Ascending aorta (tissue), 2 donors: ENCODE measurements at regions not wholly inside any gene's neighbourhood (a gene's known extent, or its start where the extent isn't known, plus 50 kb on each side); places are given as distances from the start of the nearest gene placed in this dataset.

Experiments used
- DNase-seq, 2 donors: peaks; one replicate each; pipeline ENCODE4 v3.0.0-alpha.2; 2019; ENCODE audit warnings: low spot score in 2 of 2
- H3K27ac ChIP-seq, 2 donors: fragments of 200-600 bp; sonication (generic); one replicate each; pipeline ENCODE4 v1.5.1; 2016 to 2017; ENCODE audit warnings: mild to moderate bottlenecking in 1 of 2
- H3K27me3 ChIP-seq: fragments of 200-600 bp; sonication (generic); one replicate; pipeline ENCODE4 v1.5.1; 2017
- H3K36me3 ChIP-seq, 2 donors: fragments of 200-600 bp; sonication (generic); one replicate each; pipeline ENCODE4 v1.5.1; 2016
- H3K4me1 ChIP-seq, 2 donors: fragments of 200-600 bp; sonication (generic); one replicate each; pipeline ENCODE4 v1.5.1; 2016 to 2017; ENCODE audit warnings: mild to moderate bottlenecking in 1 of 2
- H3K4me3 ChIP-seq, 2 donors: fragments of 200-600 bp; sonication (generic); one replicate each; pipeline ENCODE4 v1.5.1; 2016 to 2017; ENCODE audit warnings: mild to moderate bottlenecking in 1 of 2
- H3K9me3 ChIP-seq, 2 donors: fragments of 200-600 bp; sonication (generic); one replicate each; pipeline ENCODE4 v1.5.1; 2016
- CTCF ChIP-seq, 3 experiments: fragments of 200-600 bp in 2 of 3; fragments of 450-650 bp in 1 of 3; sonication (generic) in 2 of 3; IDR thresholded peaks; one replicate each; pipeline ENCODE4 v1.5.1; 2016 to 2019; ENCODE audit warnings: antibody characterized with exemption in 3 of 3, mild to moderate bottlenecking in 1 of 3, moderate library complexity in 1 of 3
- intact Hi-C: fragments of 100-400 bp; cut with DNase I; formaldehyde crosslinking; loops from one replicate; pipeline ENCODE4 v1.15.1; 2023

- Histone ChIP-seq H3K27me3 (no peaks in the 10 kb centered on the region), H3K36me3 (no peaks in the 10 kb centered on the region), H3K4me3 (no peak overlapping the region), H3K9me3 (no peaks in the 10 kb centered on the region), H3K27ac (no peak overlapping the region), H3K4me1 (no peaks in the 10 kb centered on the region)
- no peak for TF ChIP-seq CTCF (IDR thresholded peaks at IDR 0.05)
- DNase-seq = no peak
- intact Hi-C loops = no loop called here
These were observed 80.3 kb upstream of the ARAP3 start for GRCh38 chr5:141762316-141762715.

- no peaks in the 10 kb centered on the region for H3K9me3 ChIP-seq
- TF ChIP-seq CTCF (IDR thresholded peaks at IDR 0.05) = no peak
- no peaks in the 10 kb centered on the region for H3K36me3 ChIP-seq
- H3K4me3 ChIP-seq = no peak overlapping the region
- H3K4me1 ChIP-seq = no peaks in the 10 kb centered on the region
- intact Hi-C loops = no loop called here
- no peak for DNase-seq
- no peak overlapping the region for H3K27ac ChIP-seq
- no peaks in the 10 kb centered on the region for H3K27me3 ChIP-seq
These were observed 78.7 kb upstream of the ARAP3 start for GRCh38 chr5:141760753-141761152.

- H3K9me3 ChIP-seq = no peaks in the 10 kb centered on the region
- no peaks in the 10 kb centered on the region for H3K27me3 ChIP-seq
These were observed 78.2 kb upstream of the ARAP3 start for GRCh38 chr5:141760193-141760592.

GRCh38 chr5:141758310-141758998 lies 76.4 kb upstream of the ARAP3 start:
- TF ChIP-seq CTCF (IDR thresholded peaks at IDR 0.05) = no peak
- peaks cover 5% of the 10 kb centered on the region for H3K27me3 ChIP-seq

More at GRCh38 chr5:141760193-141760592, 78.2 kb upstream of the ARAP3 start:
- no peak overlapping the region for H3K27ac ChIP-seq
- H3K4me1 ChIP-seq = no peaks in the 10 kb centered on the region
- no peak for TF ChIP-seq CTCF (IDR thresholded peaks at IDR 0.05)
- no peaks in the 10 kb centered on the region for H3K36me3 ChIP-seq
- H3K4me3 ChIP-seq = no peak overlapping the region
- no peak for DNase-seq
- intact Hi-C loops = no loop called here

GRCh38 chr5:141757402-141757801 lies 75.4 kb upstream of the ARAP3 start:
- H3K9me3 ChIP-seq = no peaks in the 10 kb centered on the region
- no peak for TF ChIP-seq CTCF (IDR thresholded peaks at IDR 0.05)
- no peaks in the 10 kb centered on the region for H3K4me1 ChIP-seq
- no peak overlapping the region for H3K27ac ChIP-seq
- peaks cover 9% of the 10 kb centered on the region for H3K27me3 ChIP-seq
- DNase-seq = no peak
- H3K36me3 ChIP-seq = no peaks in the 10 kb centered on the region
- H3K4me3 ChIP-seq = no peak overlapping the region
- intact Hi-C loops = no loop called here

More at GRCh38 chr5:141758310-141758998, 76.4 kb upstream of the ARAP3 start:
- no peak overlapping the region for H3K27ac ChIP-seq
- intact Hi-C loops = no loop called here
- H3K4me1 ChIP-seq = no peaks in the 10 kb centered on the region
- no peak for DNase-seq
- no peaks in the 10 kb centered on the region for H3K9me3 ChIP-seq
- H3K4me3 ChIP-seq = no peak overlapping the region
- no peaks in the 10 kb centered on the region for H3K36me3 ChIP-seq

- H3K36me3 ChIP-seq = no peaks in the 10 kb centered on the region
- H3K4me1 ChIP-seq = no peaks in the 10 kb centered on the region
- TF ChIP-seq CTCF (IDR thresholded peaks at IDR 0.05) = no peak
- intact Hi-C loops = no loop called here
- peaks cover 9% of the 10 kb centered on the region for H3K27me3 ChIP-seq
- no peak for DNase-seq
- no peaks in the 10 kb centered on the region for H3K9me3 ChIP-seq
- H3K27ac ChIP-seq = no peak overlapping the region
- no peak overlapping the region for H3K4me3 ChIP-seq
These were observed 74.2 kb upstream of the ARAP3 start for GRCh38 chr5:141756196-141756595.
